HG02973 (cell line): ENCODE measurements at regions not wholly inside any gene's neighbourhood (a gene's known extent, or its start where the extent isn't known, plus 50 kb on each side); places are given as distances from the start of the nearest gene placed in this dataset.
"Not testable (repeated sequence)": the region's sequence is repeated elsewhere in the genome, so short reads cannot be mapped to it uniquely, and the experiment has no call there.

Source experiments
- ATAC-seq: cut with Tn5 transposase; IDR thresholded peaks from one replicate; pipeline ENCODE4 v1.9.1; 2021; ENCODE audit warnings: moderate library complexity; ENCODE audit not compliant: unreplicated experiment

GRCh38 chr6:47405273-47405672 is 72.3 kb upstream of the CD2AP start:
- no peak for ATAC-seq

- no peak for ATAC-seq
These were observed 70.0 kb upstream of the CD2AP start for GRCh38 chr6:47407300-47408281.

- peak; percentile 70 for ATAC-seq
These were observed 63.7 kb upstream of the CD2AP start for GRCh38 chr6:47413752-47414422.

GRCh38 chr6:47414423-47415167 is 63.0 kb upstream of the CD2AP start:
- peak; percentile 69 for ATAC-seq

DNA sequence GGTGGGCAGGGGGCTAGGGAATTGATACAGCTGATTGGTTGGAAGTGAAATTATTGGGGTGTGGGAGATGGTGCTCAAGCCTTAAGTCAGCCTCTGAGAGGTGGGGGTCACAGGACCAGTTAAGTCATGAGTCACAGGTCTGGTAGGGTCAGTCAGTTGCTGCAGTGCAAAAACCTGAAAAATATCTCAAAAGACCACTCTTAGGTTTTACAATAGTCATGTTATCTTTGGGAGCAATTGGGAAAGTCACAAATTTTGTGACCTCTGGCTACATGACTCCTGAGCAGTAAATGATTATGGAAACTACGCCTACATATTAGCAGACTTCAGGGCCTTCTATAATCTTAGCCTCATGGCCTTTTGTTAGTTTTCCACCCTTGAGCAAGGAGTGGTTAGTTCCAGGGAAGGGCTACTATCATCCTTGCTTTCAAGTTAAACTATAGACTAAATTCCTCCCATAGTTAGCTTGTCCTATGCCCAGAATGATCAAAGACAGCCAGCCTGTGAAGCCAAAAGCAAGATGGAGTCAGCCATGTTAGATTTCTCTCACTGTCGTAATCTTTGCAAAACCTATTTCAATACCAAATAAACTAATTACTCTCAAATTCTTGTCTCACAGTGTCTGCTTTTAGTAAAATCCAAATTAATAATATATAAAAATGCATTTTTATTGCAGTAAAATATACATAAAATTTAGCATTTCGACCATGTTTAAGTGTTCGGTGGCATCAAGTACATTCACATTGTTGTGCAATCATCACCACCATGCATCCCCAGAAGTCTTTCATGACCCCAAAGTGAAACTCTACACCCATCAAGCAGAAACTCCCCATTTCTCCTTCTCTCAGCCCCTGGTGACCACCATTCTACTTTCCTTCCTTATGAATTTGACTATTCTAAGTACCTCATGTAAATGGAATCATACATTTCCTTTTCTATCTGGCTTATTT is 60.9 kb upstream of the CD2AP start:
- ATAC-seq: no peak

GRCh38 chr6:47419621-47420020 is 58.0 kb upstream of the CD2AP start:
- no peak for ATAC-seq

- no peak for ATAC-seq
These were observed 56.9 kb upstream of the CD2AP start for GRCh38 chr6:47420394-47421371.

DNA sequence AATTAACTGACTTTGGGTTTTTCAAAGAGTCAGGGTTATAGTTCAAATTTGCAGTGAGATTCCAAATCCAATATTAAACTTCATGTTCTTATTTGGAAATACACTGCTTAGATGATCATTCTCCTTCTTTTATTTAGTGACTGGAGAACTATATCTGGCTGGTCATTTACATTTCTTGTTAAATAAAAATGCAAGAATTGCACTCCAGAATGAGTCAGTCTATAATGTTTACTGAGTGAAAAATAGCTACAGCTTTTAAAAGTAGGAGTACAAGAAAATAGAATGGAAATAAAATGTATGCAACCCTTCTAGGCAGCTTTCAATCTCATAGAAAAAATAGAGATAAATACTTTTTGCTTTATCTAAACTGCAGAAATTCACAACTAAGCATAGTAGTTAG is 54.5 kb upstream of the CD2AP start:
- ATAC-seq: no peak

DNA sequence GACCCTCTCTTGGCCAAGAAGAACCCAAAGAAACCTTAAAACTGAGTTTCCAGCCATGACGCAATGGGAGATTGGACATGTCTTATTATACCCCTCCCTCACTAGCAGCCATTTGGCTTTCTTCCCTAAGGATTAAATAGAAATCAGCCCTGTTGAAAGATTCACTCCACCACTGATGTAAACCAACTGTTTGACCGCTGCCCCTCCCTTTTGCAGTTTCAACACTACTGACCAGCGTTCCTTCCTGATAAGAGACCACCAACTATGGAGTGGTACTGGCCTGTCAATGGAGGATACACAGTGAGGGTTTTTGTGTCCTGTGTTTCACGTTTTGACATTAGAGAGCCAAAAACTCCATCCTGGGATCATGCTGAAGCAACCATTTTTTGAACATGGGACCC is 53.2 kb upstream of the CD2AP start:
- ATAC-seq: no peak

GRCh38 chr6:47425724-47426123 is 51.9 kb upstream of the CD2AP start:
- not testable (repeated sequence) for ATAC-seq

GRCh38 chr6:47426524-47427302 is 50.9 kb upstream of the CD2AP start:
- no peak for ATAC-seq

DNA sequence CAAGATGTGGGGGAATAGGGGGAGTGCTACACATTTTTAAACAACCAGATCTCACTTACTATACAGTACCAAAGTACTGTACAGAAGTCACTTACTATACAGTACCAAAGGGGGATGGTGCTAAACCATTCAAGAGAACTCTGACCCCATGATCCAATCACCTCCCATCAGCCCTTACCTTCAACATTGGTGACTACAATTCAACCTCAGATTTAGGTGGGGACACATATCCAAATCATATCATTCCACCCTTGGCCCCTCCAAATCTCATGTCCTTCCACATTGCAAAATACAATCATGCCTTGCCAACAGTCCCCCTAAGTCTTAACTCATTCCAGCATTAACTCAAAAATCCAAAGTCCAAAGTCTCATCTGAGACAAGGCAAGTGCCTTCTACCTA is 49.9 kb upstream of the CD2AP start:
- no peak for ATAC-seq
